ENCODE measurements at regions not wholly inside any gene's neighbourhood (a gene's known extent, or its start where the extent isn't known, plus 50 kb on each side); places are given as distances from the start of the nearest gene placed in this dataset.

DNA sequence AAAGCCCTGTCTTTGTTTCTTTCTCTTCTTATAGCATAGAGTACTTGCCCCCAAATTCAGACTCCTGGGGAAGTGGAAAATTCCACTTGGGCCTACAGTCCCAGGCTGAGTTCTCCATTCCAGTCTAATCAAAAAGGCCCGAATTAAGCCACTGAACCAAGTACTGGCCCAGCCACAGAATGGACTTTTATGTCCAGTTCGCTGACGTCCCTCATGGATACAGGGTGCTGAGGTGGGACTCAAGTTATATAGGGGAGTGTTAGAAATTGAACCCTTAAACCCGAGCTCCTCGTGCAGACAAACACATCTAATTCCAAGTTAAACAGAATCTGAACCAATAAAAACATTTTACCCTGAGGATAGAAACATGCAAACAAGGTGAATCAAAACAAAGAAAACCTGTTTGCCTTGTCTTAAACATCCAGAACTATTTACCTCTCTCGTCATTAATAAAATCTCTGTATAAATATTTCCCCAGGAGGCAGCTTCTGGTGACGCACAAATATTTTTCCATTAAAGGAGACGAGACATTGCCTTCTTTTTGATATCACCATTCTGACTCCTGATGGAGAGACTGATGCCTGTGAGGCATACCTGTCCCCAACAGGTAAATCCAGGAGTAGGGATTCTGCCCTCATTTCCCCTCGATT is 136.8 kb upstream of the ARL4C start:
- Histone ChIP-seq H3K27me3 (no peaks in the 10 kb centered on the region), H3K4me1 (no peaks in the 10 kb centered on the region), H3K36me3 (no peaks in the 10 kb centered on the region), H3K27ac (no peak overlapping the region), H3K4me3 (no peak overlapping the region), H3K9me3 (no peaks in the 10 kb centered on the region)
- TF ChIP-seq, protein P1, sequence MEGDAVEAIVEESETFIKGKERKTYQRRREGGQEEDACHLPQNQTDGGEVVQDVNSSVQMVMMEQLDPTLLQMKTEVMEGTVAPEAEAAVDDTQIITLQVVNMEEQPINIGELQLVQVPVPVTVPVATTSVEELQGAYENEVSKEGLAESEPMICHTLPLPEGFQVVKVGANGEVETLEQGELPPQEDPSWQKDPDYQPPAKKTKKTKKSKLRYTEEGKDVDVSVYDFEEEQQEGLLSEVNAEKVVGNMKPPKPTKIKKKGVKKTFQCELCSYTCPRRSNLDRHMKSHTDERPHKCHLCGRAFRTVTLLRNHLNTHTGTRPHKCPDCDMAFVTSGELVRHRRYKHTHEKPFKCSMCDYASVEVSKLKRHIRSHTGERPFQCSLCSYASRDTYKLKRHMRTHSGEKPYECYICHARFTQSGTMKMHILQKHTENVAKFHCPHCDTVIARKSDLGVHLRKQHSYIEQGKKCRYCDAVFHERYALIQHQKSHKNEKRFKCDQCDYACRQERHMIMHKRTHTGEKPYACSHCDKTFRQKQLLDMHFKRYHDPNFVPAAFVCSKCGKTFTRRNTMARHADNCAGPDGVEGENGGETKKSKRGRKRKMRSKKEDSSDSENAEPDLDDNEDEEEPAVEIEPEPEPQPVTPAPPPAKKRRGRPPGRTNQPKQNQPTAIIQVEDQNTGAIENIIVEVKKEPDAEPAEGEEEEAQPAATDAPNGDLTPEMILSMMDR (IDR thresholded peaks at IDR 0.05): no peak
- DNase-seq (ENCODE audit: low spot score): no peak

DNA sequence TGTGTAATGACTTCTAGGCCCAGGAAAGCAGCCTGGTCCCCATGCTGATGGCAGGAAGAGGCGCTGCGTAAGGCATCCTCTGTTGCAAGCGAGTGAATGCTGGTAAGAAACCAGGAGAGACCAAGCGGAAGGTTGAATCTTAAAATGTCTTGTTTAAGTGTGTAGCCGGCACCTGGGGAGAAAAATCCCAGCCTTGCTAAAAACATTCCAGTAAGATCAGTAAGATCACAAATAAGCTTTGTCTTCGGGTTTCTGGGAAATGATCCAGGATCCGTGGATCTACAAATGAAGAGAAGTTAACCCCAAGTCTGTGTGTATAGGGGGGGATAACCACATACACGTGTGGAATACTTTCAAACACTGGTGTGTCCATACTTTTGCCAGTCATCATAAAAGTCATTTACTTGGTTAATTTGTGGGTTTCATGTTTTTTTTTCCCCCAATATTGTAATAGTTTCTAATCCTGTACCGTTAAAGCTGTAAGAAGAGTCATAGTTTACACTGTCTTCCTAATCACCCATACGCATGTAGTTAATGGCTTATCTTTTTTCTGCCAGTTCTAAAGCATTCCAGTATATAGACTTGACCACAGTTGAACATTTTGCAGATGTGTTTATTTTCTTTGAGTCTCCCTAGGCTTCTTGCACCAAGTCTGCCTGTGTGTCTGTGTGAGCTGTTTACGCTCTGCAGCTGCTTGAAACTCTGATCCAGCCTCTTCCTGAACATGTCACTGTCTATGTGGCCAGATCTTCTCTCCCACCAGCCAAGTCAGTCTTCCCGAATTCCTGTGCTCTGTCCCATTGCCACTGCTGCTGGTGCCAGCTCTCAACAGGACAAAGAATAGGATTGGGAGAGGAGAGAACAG is 135.9 kb upstream of the ARL4C start:
- TF ChIP-seq, protein P1 (IDR thresholded peaks at IDR 0.05): no peak
- no peaks in the 10 kb centered on the region for H3K4me1 ChIP-seq
- no peaks in the 10 kb centered on the region for H3K27me3 ChIP-seq
- no peaks in the 10 kb centered on the region for H3K9me3 ChIP-seq
- H3K27ac ChIP-seq: no peak overlapping the region
- DNase-seq (ENCODE audit: low spot score): no peak
- H3K4me3 ChIP-seq: no peak overlapping the region
- no peaks in the 10 kb centered on the region for H3K36me3 ChIP-seq

DNA sequence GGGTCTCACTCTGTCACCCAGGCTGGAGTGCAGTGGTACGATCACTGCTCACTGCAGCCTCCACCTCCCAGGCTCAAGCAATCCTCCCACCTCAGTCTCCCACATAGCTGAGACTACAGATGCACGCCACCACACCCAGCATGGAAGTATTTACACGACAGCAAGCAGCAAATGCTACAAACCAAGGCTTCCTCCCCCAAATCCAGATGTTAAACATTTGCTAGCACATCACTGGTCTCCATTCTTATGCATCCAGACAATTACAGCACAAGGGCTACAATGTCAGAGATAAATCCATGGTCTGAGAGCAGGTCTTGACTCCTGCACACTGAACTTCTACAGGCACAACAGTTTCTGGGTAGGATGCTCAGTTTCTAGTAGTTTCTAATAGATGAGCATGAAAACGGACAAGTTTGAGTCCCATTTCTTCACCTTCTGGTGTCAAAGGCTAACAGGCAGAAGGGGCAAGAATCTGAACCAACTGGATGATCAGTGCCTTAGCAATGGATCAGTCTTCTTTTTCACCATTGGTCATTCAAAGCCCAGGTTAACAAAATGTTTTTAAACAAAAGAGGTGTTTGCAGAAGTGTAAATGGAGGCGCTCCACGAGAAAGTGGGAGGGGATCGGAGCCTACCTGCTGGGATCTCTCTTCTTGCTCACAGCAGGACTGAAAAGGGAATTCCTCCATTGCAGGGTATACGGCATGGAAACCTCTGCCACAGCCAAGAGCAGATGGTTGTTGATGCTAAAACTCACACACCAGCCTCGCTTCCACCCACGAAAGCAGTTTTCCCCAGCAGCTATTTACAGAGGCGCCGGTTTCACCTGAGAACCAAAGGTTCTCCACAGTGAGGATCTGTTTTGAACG is 135.0 kb upstream of the ARL4C start:
- TF ChIP-seq, protein P1 (IDR thresholded peaks at IDR 0.05): no peak
- Histone ChIP-seq H3K9me3 (no peaks in the 10 kb centered on the region), H3K36me3 (no peaks in the 10 kb centered on the region), H3K4me3 (no peak overlapping the region), H3K27me3 (no peaks in the 10 kb centered on the region), H3K27ac (no peak overlapping the region), H3K4me1 (no peaks in the 10 kb centered on the region)
- DNase-seq (ENCODE audit: low spot score): no peak

DNA sequence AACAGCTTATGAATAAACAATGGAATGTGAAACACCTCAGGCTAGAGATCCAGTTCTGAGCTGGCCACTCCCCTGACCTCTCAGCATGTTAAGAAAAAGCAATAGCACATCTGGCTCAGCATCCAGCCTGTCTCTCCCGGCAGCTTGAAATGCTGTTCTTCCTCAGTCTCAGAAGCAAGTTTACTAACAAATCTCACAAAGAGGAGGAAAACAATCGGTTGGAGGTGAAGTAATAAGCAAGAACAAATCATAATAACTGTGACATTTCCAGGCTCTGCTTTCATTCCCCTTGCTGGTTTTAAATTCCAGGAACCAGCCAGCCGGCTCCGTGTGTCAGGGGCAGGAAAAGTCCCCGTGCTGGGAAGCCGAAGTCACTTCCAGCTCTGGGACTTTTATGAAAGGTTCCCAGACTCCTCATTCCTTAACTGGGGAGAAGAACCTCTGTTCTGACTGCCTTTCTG is 133.9 kb upstream of the ARL4C start:
- no peaks in the 10 kb centered on the region for H3K27me3 ChIP-seq
- TF ChIP-seq, protein P1 (IDR thresholded peaks at IDR 0.05): no peak
- H3K9me3 ChIP-seq: no peaks in the 10 kb centered on the region
- H3K27ac ChIP-seq: no peak overlapping the region
- H3K4me3 ChIP-seq: no peak overlapping the region
- no peak for DNase-seq (ENCODE audit: low spot score)
- no peaks in the 10 kb centered on the region for H3K36me3 ChIP-seq
- no peaks in the 10 kb centered on the region for H3K4me1 ChIP-seq

DNA sequence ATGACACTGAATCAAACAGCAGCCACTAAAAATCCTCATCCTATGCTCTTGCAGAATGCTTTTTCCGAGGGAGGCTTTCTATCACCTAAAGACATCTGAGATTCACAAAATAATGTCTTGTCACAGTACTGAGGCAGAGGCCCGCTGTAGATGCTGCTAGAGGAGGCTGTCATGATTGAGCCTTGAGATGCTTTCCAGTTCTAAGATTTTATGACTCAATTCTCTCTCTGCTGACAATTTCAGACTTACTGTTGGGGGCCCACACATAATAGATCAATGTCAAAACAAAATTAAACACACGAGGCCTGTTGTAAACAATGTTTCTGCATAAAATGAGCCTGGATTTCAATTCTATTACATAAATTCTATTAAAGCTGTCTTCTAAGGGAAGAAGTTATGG is 132.7 kb upstream of the ARL4C start:
- no peak for DNase-seq (ENCODE audit: low spot score)
- H3K9me3 ChIP-seq: no peaks in the 10 kb centered on the region
- TF ChIP-seq, protein P1 (IDR thresholded peaks at IDR 0.05): no peak
- no peak overlapping the region for H3K27ac ChIP-seq
- H3K27me3 ChIP-seq: no peaks in the 10 kb centered on the region
- H3K36me3 ChIP-seq: no peaks in the 10 kb centered on the region
- no peak overlapping the region for H3K4me3 ChIP-seq
- no peaks in the 10 kb centered on the region for H3K4me1 ChIP-seq

Measured in right atrium auricular region (tissue), 2 donors.